ENCODE measurements at regions not wholly inside any gene's neighbourhood (a gene's known extent, or its start where the extent isn't known, plus 50 kb on each side); places are given as distances from the start of the nearest gene placed in this dataset.
"Not testable (repeated sequence)": the region's sequence is repeated elsewhere in the genome, so short reads cannot be mapped to it uniquely, and the experiment has no call there.

DNA sequence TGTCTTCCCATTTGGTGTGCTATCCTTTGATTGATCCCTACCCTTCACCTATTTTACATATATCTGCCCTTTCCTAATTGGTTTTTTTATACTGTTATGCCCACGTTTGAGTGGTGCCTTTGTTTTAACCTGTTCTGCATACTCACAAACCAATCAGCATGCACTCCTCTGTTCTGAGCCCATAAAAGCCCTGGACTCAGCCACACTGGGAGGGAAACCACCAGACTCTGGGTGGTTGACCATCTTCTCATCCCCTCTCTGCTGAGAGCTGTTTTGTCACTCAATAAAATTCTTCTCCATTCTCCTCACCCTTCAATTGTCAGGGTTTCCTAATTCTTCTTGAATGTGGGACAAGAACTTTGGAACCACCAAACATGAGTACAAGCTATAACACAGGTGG, 989.8 kb downstream of the ADGRL2 start:
- DNase-seq = no peak

DNA sequence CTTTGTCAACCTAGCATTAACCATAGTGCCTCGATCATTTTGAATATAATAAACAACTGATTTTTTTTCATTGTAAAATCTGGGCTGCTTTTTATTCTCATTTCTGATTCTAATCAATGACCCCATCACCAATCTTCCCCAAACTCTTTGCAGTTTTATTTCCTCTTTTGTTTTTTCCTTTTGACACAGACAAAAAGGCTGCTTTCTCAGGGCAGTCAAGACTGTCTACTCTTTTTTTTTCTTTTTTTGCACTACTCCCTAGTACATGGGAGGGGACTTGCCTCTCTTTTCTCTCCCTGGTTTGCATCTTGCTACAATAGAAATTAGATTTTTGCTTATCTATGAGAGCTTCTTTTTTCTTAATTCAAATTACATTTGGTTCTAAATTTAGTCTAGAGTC, 987.9 kb downstream of the ADGRL2 start:
- no peak for DNase-seq

DNA sequence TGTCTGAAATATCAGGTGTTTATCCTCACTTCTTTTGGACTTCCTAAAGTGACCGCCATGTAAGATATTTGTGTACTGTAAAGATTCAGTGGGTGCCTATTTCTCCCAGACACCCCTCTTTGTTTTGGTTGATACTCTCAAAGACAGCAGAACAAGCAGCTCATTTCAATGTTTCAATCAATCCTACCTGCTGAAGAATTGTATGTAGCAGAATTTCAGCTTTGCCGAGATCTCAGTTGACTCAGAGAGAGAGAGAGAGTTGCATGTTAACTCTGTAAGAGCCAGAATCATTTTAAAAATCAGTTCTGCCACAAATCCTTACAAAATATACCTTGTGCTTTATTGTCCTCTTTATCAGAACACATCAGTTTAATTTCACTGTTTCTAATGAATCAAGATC, 987.3 kb downstream of the ADGRL2 start:
- no peak for DNase-seq

DNA sequence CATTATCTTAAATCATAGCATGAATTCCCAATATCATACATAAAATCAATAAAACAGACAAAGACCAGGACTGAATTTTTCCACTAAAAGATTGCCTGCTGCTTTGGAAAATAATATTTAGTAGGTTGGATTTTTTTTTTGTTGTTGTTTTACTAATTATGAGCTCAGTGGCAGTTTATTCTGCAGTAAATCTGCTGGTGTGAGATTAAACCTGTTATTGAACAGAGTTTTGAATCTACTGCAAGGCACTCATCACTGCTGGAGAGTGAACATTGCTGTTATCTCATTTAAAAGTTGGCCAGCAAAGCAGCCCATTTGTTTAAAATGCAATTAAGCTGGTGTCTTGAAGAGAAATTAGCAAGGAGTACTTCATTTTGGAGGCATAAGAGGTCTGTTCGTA, 986.1 kb downstream of the ADGRL2 start:
- no peak for DNase-seq

DNA sequence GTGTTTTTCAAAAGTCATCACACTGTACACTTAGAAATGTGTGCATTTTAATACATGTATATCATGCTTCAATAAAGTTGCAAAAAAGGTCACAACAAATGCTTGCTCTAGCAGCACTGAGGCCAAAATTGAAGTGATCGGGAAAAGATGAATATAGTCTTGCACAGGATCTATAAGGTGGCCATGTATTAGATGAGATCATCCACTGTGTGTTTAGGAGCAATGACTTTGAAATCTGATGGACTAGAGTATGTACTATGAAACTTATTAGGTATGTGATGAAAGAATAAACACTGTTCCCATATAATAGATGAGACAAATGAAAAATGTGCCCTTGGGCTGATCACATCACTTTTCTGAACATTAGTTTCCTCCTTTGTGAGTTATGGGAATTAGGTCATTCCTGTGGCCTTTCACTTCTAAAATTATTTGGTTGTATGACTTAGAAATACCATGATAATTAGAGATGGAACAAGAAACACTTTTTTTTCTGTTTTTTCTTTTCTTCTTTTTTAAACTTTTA, 984.6 kb downstream of the ADGRL2 start:
- no peak for DNase-seq

DNA sequence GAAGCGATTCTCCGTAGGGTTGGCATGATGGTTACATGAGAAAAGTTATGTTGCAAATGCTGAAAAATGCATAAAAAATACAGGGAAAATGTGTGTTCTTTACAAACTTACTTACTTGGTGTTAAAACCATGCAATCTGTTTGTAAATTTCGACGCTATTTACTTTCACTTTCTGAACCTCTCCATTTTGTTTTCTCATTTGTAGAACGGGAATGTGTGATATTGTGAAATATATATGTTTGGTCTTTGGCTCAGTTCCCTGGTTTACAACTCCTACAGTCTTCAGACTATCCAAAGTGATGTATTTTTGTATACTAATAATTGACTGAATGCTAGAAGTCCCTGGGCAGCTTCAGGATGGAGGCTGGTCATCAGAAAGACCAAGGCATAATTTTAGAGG, 982.3 kb downstream of the ADGRL2 start:
- DNase-seq = no peak

DNA sequence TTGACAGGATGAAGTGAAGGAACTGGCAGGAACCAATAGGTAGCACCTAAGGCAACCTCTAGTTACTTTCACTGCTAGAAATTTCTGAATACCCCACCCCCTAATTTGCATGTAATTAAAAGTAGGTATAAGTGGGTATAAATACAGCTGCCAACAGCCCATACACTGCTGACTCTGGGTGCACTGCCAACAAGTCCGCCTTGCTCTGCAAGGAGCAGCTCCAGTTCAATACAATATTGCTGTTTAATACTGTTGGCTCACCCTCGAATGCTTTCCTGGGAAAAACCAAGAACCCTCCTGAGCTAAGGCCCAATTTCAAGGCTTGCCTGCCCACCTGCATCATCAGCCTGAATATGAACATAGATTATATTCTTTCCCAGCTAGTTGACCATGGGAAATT, 981.9 kb downstream of the ADGRL2 start:
- DNase-seq = no peak

DNA sequence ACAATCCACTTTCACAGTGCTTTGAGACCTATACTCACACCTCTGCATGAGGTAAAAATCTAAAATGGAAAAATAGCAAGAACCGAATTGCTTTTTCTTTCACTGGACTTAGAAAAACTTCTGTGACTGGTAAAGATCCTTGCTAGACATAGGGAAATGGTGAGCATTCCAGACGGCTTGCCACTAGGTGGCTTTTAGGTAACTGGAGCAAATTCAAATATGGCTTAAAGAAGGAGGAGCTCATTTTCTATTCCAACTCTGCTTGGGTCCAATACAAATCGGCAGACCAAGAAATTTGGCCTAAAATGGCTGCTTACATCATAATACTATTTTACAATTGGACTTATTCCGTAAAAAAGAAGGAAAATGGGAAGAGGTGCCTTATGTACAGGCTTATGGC, 977.9 kb downstream of the ADGRL2 start:
- no peak for DNase-seq

DNA sequence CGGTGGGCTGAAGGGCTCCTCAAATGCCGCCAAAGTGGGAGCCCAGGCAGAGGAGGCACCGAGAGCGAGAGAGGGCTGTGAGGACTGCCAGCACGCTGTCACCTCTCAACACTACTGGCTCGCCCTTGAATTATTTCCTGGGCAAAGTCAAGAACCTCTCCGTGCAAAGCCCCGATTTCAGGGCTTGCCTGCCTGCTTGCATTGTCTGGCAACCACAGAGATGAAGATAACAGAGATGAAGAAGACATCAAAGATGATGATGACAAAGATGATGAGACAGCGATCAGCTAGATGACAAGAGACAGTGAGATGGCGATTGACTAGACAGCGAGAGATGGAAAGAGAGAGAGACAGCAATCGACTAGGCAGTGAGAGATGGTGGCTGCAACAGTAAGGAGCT, 976.5 kb downstream of the ADGRL2 start:
- no peak for DNase-seq

DNA sequence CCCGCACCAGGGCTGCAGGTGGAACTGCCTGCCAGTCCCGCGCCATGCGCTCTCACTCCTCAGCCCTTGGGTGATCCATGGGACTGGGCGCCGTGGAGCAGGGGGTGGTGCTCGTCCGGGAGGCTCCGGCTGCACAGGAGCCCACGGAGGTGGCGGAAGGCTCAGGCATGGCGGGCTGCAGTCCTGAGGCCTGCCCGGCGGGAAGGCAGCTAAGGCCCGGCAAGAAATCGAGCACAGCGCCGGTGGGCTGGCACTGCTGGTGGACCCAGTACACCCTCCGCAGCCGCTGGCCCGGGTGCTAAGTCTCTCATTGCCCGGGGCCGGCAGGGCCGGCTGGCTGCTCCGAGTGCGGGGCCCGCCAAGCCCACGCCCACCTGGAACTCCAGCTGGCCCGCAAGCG, 976.0 kb downstream of the ADGRL2 start:
- DNase-seq = not testable (repeated sequence)

DNA sequence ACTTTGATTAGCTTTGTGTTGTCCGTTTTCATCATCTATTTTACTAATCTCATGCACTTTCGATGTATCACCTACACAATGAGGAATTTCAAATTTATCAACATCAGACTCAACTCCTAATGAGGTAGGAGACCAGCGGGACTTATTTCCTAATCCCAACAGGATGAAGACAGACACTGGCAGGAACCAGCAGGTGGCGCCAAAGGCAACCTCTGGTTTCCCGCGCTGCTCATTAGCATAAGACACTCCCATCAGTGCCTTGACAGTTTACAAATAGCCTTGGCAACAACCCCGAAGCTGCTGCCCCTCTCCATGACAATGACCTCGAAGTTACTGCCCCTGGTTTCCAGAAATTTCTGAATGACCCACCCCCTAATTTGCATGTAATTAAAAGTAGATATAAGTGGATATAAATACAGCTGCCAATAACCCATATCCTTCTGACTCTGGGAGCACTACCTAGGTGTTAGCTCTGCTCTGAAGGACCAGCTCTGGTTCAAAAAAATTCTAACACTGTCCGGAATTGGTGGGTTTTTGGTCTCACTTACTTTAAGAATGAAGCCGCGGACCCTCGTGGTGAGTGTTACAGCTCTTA, 974.8 kb downstream of the ADGRL2 start:
- no peak for DNase-seq

DNA sequence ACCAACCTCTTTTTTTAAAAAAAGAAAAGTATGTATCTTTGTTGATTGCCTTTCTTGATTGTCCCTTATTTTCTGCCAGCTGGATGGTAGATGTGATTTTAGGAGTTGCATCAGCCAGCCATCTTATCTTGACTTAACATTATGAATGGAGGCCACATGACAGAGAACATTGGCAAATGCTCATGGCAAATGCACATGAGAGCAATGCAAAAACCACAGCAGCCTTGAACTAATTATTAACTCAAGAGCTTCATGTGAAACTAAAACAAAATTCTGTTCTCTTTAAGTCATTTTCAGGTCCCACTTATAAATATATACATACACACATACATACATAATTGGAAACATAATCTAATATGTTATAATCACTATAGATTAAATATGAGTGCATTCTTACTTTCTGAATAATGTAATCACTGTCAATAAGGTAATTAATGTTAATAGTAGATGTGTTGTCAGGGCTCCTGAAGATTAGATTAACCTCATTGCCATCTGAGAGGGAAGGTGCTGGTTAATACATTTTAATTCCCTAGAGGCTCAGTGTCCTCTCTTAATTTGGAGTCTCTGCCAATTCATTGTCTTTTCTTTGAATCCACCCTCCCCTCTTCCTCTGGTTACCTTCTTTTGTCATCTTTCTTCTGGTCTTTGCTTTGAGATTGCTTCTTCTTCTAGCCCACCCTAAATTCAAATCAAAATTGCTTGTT, 962.2 kb downstream of the ADGRL2 start:
- no peak for DNase-seq

DNA sequence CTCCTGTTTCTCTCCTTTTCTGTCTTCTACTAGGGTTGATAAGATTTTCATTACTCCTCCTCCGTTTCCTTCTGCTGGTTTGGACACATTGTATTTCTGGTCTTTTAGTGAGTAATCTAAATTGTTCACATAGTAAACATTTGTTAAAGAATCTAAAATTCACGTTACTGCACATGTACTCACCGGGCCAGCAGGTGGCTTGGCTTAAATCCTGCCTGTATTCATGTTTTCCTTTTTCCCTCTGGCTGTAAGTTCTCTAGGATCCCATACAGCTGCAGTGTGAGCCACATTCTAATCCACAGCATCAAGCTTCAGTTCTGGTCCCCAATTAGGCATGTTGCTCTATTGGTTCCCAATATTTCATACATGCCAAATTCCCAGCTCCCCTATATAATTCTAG, 958.3 kb downstream of the ADGRL2 start:
- DNase-seq = no peak

DNA sequence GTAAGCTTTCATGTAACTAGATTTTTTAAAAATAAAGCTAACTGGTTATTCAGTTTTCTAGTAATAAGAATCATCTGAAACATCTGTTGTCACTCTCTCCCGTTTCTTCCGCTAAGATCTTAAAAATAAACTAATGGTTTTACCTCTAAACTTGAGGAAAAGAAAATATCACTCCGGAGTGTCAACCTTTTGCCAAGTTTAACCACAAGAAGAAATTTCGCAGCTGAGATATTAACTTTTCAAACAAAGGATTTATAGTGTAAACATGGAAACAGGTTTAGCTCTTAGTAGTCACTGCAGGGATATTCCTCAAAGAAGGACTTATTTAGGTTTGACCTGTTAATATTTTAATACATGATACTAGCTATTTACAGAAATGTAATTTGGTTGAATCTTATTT, 954.9 kb downstream of the ADGRL2 start:
- DNase-seq = no peak

DNA sequence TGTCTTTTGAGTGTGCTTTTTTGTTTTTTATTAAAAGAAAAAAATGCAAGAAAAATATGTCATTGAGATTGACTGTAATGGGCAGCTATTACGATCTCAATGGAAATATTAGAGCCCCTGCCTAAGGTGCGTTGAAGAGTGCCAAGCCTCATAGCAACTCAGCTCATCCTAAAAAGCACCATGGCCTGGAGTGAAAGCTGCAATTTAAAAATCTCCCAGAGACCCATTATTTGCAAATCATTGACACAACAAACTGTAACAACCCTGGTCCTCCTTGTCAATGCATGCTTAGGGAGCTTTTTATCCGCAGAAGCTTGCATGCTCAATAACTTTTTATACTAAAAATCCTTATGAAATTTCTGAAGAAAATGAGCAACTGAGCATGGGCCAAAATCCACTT, 954.5 kb downstream of the ADGRL2 start:
- no peak for DNase-seq

DNA sequence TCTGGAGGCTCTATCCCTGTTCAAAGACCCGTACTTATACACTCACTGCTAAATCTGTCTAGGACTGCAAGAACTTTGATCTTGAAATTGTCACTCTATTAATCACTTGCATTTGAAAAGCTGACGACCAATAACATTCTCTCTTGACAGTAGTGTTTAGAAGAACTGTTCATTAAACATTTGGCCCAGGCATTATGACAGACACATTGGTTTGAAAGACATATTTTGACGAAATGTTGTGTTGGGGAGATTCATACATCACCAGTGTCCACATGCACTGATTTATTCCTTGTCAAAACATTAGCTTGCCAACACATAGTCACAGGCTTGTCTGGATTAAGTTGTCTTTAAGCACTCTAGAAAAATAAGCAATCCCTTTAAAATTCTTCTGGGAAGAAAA, 951.3 kb downstream of the ADGRL2 start:
- no peak for DNase-seq

DNA sequence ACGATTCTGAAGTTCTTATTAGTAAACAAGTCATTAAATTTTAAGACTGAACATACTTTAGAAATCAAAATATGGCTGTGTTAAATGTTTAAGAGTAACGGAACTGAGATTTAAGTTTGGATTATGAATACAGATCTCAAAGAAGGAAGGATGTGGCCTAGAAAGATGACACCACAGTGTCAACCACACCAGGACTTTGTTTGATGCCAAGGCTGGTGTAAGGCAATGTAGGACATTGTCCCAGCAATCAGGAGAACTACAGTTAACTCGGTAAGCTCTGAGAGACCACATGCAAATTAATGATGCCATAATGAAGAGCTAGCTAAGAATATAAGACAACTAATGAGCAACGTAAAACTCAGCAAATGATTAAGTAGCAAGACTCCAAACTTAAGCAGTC, 932.9 kb downstream of the ADGRL2 start:
- no peak for DNase-seq

DNA sequence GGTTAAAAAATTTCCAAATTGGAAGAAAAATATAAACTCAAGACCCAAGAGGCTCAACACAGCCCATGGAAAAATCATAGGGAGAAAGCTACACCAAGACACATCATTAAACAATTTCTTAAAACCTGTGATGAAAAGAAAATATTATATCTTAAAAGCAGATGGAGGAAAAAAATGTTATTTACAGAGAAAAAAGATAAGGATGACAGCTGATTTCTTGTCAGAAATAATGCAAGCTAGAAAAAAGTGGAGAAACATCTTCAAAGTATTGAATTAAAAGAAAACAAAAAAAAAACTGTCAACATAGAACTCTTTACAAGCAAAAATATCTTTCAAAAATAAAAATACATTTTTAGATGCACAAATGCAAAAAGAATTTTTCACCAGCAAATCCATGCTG, 930.5 kb downstream of the ADGRL2 start:
- no peak for DNase-seq

DNA sequence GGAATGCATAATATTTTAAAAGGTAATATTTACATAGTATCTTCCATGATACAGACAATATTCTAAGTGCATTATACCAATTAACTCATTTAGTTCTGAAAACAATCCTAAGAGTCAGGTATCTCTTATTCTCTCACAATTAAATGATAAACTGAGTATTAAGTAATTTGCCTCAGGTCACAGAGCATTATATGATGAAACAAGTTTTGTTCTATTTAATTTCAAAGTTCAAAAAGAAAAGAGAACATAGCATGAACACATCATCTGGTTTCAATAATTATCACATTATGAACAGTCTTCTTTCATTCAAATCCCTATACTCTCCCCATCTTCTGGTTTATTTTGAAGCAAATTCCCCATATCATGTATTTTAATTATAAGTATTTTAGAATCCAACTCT, 927.5 kb downstream of the ADGRL2 start:
- no peak for DNase-seq

DNA sequence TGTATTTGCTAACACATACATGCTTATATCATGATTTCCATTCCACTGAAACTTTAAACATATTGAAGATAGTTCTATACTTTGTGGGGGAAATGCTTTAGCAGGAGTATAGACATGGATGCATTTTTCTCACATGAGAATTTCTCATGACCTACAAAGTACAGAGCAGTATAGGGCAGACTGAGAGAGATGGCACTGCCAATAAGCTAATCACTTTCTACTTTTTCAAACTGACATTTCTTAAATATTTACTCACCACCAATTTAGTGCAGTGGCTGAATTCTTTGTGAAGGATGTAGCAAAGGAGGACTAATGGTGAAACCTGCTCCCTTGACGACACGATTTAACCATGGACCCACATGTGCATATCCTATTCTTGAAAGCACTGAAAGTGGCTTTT, 923.5 kb downstream of the ADGRL2 start:
- no peak for DNase-seq

DNA sequence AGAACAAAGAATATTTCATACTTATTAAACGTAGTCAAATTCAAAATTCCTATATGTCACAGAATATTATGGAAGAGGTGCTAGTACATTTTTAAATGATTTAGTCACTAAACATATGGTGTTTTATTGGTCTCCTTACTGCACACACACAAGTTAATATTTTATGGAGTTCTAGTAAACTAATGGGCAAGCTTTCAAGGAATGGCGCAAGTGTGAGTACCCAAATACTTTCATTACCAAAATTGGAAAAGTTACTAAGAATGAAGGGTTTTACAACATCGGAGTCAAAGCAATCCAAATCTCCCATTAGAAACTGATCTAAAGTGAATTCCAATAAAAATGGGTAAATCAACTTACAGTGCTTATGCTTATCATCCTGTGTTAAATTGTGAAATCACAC, 921.9 kb downstream of the ADGRL2 start:
- DNase-seq = no peak

DNA sequence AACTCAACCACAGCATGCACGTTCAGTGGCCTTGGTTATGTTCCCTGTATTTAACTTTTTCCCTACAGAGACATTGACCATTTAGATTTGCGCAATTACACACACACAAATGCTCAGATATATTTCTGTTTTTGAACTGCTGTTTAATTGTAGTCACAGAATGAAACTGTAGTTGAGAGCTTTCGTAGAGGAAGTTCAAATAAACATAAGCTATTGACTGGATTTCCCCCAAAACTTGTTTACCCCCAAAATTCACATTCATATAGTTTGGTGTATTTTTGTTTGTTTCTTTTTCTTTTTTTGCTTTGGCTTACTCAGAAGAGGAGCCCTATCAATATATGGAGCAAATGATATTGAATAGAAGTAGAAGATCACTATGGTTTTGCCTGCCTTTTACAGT, 921.0 kb downstream of the ADGRL2 start:
- no peak for DNase-seq

DNA sequence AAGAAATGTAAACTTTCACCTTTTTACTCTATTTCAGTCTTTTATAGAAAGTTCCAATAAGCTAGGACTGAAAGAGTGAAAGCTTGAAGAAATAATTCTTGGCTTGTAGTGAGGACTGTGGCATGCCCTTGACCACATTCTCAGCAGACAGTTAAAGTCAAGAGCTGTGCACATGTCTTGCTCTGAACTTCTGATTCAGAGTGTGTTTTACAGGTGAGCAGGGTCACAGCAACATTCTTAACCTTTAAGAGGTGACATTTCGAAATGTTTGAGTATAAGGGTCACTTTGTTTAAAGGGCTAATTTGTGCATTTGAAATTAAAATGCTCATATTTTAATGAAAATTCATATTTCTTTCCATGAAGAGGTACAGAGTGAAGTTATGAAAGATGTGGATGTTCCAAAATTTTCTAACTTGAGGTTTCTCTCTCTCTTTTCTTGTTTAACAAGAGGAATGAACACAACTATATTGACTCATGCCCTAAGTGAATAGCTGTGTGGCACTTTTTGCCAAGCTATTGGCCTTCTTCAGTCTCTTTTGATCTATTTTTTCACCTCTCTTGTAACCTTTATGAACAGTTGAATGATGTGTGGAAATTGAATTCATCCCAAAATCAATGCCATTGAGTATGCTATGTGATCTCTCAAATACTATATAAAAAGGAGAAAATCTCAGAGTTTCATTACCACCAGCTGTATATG, 918.1 kb downstream of the ADGRL2 start:
- no peak for DNase-seq

DNA sequence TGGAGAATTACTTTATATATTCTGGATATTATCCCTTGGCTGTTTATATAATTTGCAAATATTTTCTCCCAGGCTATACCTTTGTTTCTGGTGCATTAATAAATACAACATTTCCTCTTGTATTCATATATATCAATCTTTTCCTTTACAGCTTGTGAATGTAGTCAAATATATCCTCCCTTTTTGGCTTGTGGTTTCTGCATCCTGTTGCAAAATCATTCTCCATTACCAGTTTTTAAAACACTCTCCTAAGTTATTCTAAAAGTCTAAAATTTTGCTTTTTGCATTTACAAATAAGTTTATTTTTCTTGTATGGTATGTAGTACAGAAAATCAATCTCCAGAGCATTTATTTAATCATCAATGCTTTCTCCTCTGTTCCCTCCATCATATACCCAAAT, 909.4 kb downstream of the ADGRL2 start:
- no peak for DNase-seq

All from CD4-positive, alpha-beta T cell treated with Interferon gamma for 1 hour (primary cell).